Stomach (tissue), 8 donors: ENCODE measurements at regions not wholly inside any gene's neighbourhood (a gene's known extent, or its start where the extent isn't known, plus 50 kb on each side); places are given as distances from the start of the nearest gene placed in this dataset.

Experiments
- DNase-seq, 2 donors: peaks; one replicate each; pipeline versions ENCODE4 v3.0.0 to v3.0.0-alpha.2; 2013 to 2019
- H3K27ac ChIP-seq, 5 donors: fragments of 200-600 bp in 4 of 5; sonication (generic) in 4 of 5; one replicate each; pipeline ENCODE4 v1.5.1; 2013 to 2019; ENCODE audit warnings: mild to moderate bottlenecking in 1 of 5, moderate library complexity in 1 of 5
- H3K27me3 ChIP-seq, 3 donors: fragments of 200-600 bp; sonication (generic); one replicate each; pipeline ENCODE4 v1.5.1; 2017 to 2019; ENCODE audit warnings: mixed run types in 1 of 3
- H3K36me3 ChIP-seq, 4 donors: fragments of 200-600 bp; sonication (generic); 1 replicate in 3 of 4; 2 replicates in 1 of 4; pipeline ENCODE4 v1.5.1; 2016 to 2019
- H3K4me1 ChIP-seq, 4 donors: fragments of 200-600 bp; sonication (generic); one replicate each; pipeline ENCODE4 v1.5.1; 2016 to 2019
- H3K4me3 ChIP-seq, 4 donors: fragments of 200-600 bp; sonication (generic) in 3 of 4; one replicate each; pipeline ENCODE4 v1.5.1; 2016 to 2019; ENCODE audit warnings: mild to moderate bottlenecking in 1 of 4
- H3K9me3 ChIP-seq, 4 donors: fragments of 200-600 bp; sonication (generic); one replicate each; pipeline ENCODE4 v1.5.1; 2016 to 2019
- CTCF ChIP-seq, 7 experiments: fragments of 450-650 bp in 4 of 7; fragments of 200-600 bp in 3 of 7; sonication (generic) in 3 of 7; IDR thresholded peaks; one replicate each; pipeline ENCODE4 v1.5.1; 2016 to 2019; ENCODE audit warnings: antibody characterized with exemption in 7 of 7, control low read depth in 2 of 7, mild to moderate bottlenecking in 1 of 7
- EP300 ChIP-seq: sonication (generic); formaldehyde crosslinking; IDR thresholded peaks from one replicate; pipeline ENCODE4 v1.6.1; 2017; ENCODE audit warnings: antibody characterized with exemption
- POLR2A ChIP-seq, 4 donors: fragments of 450-650 bp; IDR thresholded peaks; one replicate each; pipeline ENCODE4 v1.6.1; 2016; ENCODE audit warnings: antibody characterized with exemption in 4 of 4, control low read depth in 2 of 4, mild to moderate bottlenecking in 1 of 4, moderate library complexity in 1 of 4
- POLR2AphosphoS5 ChIP-seq, 3 donors: sonication (generic); formaldehyde crosslinking; IDR thresholded peaks; one replicate each; pipeline ENCODE4 v1.6.1; 2016; ENCODE audit warnings: antibody characterized with exemption in 3 of 3
- WGBS, 5 donors: extraction: QIAGEN DNeasy Blood & Tissue Kit in 3 of 5; methylation state at CpG; one replicate each; pipeline versions ENCODE4 v1.1.5 to v1.1.7; 2013 to 2018; 5-methylcytosine and 5-hydroxymethylcytosine counted together
- intact Hi-C: fragments of 100-400 bp; cut with DNase I; formaldehyde crosslinking; loops from one replicate; pipeline ENCODE4 v1.15.1; 2023; ENCODE audit warnings: low total_unique reads
- donor health status: healthy with polysubstance abuse.
- donor health status: Bipolar disorder and iron deficiency.
- donor health status: healthy.

DNA sequence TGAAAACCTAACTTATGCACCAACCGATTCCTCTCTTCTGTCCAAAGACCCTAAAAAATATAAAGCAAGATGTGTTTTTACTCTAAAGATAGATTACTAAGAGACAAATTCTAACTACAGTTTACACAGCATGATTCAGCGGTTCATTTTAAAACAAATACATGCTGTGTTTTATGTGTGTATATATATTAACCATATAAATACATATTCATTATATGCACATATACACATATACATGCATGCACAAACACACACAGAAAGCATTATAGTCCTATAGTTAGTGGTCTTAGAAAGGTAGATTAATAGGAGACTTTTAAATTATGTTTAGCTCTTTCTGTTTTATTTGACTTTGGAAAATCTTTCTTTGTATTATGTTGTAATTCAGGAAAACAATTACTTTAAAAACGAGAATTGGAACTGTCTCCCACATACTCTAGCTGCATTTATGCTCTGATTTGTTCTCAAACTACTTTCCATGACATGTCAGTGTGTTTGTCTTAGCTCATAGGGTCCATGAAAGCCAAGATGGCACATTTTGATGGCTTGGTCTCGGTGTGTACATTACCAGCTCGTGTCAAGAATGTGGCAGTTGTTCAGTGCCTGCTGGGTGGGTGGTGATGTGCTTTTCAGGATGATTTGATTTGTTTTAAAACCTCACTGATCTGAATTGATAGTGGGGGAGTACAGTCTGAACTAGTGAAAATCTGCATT, 548.8 kb upstream of the SALL1 start:
- H3K36me3 ChIP-seq, result no peaks in the 10 kb centered on the region
- no peak for DNase-seq
- no peak overlapping the region for H3K27ac ChIP-seq
- WGBS, 5 donors, result 62 to 66% (median 65%) methylated on average over 5 of the region's 5 CpGs
- H3K4me1 ChIP-seq, result no peaks in the 10 kb centered on the region
- peaks cover 0 to 4% (median 1%) of the 10 kb centered on the region in 4 donors for H3K9me3 ChIP-seq
- TF ChIP-seq POLR2AphosphoS5 (IDR thresholded peaks at IDR 0.05) (no peak), CTCF (IDR thresholded peaks at IDR 0.05) (no peak), POLR2A (IDR thresholded peaks at IDR 0.05) (no peak), EP300 (no peak)
- no peak overlapping the region for H3K4me3 ChIP-seq
- intact Hi-C loops, result no loop called here
- peaks cover 0 to 5% (median 0%) of the 10 kb centered on the region in 3 donors for H3K27me3 ChIP-seq

DNA sequence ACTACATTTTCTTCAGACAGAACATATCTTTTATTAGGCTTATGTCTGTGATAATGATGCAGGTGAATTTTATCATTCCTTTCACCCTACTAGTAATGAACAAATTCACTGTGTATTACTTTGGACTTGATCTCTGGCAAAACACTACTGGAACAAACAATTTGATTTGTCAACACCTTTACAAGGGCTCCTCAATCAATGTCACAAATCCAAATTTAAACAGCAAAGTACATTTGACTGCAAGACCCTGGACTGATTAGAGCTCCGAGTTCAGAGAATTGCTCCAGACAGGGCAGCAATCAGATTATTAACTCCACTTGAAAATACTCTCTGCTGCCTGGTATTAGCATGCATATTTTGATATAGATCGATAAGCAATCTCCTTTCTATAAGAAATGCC, 547.6 kb upstream of the SALL1 start:
- peaks cover 0 to 5% (median 0%) of the 10 kb centered on the region in 4 donors for H3K9me3 ChIP-seq
- intact Hi-C loops, result no loop called here
- DNase-seq, result no peak
- 25 to 51% (median 37%) methylated on average over 2 of the region's 2 CpGs for WGBS, 5 donors
- H3K36me3 ChIP-seq, result no peaks in the 10 kb centered on the region
- no peak overlapping the region for H3K4me3 ChIP-seq
- H3K4me1 ChIP-seq, result no peaks in the 10 kb centered on the region
- TF ChIP-seq POLR2AphosphoS5 (IDR thresholded peaks at IDR 0.05) (no peak), EP300 (no peak), POLR2A (IDR thresholded peaks at IDR 0.05) (no peak), CTCF (IDR thresholded peaks at IDR 0.05) (no peak)
- peaks cover 0 to 5% (median 0%) of the 10 kb centered on the region in 3 donors for H3K27me3 ChIP-seq
- H3K27ac ChIP-seq, result no peak overlapping the region

GRCh38 chr16:51697454-51697853, 546.4 kb upstream of the SALL1 start:
- 56 to 72% (median 64%) methylated on average over 2 of the region's 2 CpGs for WGBS, 5 donors
- no peak overlapping the region for H3K4me3 ChIP-seq
- H3K4me1 ChIP-seq, result no peaks in the 10 kb centered on the region
- DNase-seq, result no peak
- H3K36me3 ChIP-seq, result no peaks in the 10 kb centered on the region
- H3K27me3 ChIP-seq, result peaks cover 0 to 5% (median 0%) of the 10 kb centered on the region in 3 donors
- intact Hi-C loops, result no loop called here
- TF ChIP-seq POLR2AphosphoS5 (IDR thresholded peaks at IDR 0.05) (no peak), CTCF (IDR thresholded peaks at IDR 0.05) (no peak), EP300 (no peak), POLR2A (IDR thresholded peaks at IDR 0.05) (no peak)
- H3K9me3 ChIP-seq, result peaks cover 0 to 7% (median 0%) of the 10 kb centered on the region in 4 donors
- H3K27ac ChIP-seq, result no peak overlapping the region

DNA sequence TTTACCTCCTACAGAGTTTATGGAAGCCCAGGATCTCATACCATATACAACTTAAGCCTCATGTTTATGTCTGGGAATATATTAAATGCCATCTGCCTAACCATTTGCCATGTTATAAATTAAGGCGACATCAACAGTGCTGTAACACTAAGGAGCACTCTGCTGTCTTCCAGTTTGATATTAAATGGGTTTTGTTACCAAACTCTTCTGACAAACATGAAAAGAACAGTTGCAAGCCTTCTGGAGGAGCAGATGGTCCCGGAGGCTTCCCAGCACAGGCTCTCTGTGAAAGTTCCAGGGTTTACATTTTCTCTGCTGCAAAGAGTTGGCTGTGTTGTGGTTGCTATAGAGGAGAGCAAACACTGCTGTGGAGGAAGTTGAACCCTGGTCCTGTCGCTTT, 545.3 kb upstream of the SALL1 start:
- DNase-seq, result peak in 1 of 2 donors; percentile 24
- intact Hi-C loops, result no loop called here

More for the DNA sequence above, 545.3 kb upstream of the SALL1 start:
- H3K4me1 ChIP-seq, result no peaks in the 10 kb centered on the region
- TF ChIP-seq CTCF (IDR thresholded peaks at IDR 0.05) (no peak), POLR2AphosphoS5 (IDR thresholded peaks at IDR 0.05) (no peak), POLR2A (IDR thresholded peaks at IDR 0.05) (no peak), EP300 (no peak)
- no peak overlapping the region for H3K4me3 ChIP-seq
- peaks cover 0 to 5% (median 0%) of the 10 kb centered on the region in 3 donors for H3K27me3 ChIP-seq
- H3K36me3 ChIP-seq, result no peaks in the 10 kb centered on the region
- 30 to 50% (median 46%) methylated on average over 3 of the region's 3 CpGs for WGBS, 5 donors
- H3K9me3 ChIP-seq, result peaks cover 0 to 7% (median 0%) of the 10 kb centered on the region in 4 donors
- no peak overlapping the region for H3K27ac ChIP-seq
